Brain microvascular endothelial cell (primary cell): ENCODE measurements at regions not wholly inside any gene's neighbourhood (a gene's known extent, or its start where the extent isn't known, plus 50 kb on each side); places are given as distances from the start of the nearest gene placed in this dataset.

Experiments
- DNase-seq: peaks from one replicate; pipeline ENCODE4 v3.0.0-alpha.2; 2020
- H3K27ac ChIP-seq: fragments of 250-450 bp; sonication (Bioruptor Pico); 2 replicates; pipeline ENCODE4 v1.5.1; 2020; ENCODE audit warnings: mild to moderate bottlenecking, moderate library complexity
- H3K27me3 ChIP-seq: fragments of 250-450 bp; sonication (Bioruptor Pico); replicated peaks from 2 replicates; pipeline ENCODE4 v1.5.1; 2020; ENCODE audit warnings: mild to moderate bottlenecking
- H3K36me3 ChIP-seq: fragments of 250-450 bp; sonication (Bioruptor Pico); replicated peaks from 2 replicates; pipeline ENCODE4 v1.5.1; 2020; ENCODE audit warnings: mild to moderate bottlenecking
- H3K4me3 ChIP-seq: 2 replicates; pipeline ENCODE4 v1.5.1; 2011; ENCODE audit warnings: low read depth, mild to moderate bottlenecking, control low read depth, low read length, moderate library complexity
- in situ Hi-C: cut with HindIII; loops from 2 replicates; pipeline ENCODE4 v1.10.0; 2017; ENCODE audit warnings: low sequenced_read_pairs, low pct_ligation_motif_present
- TF ChIP-seq, protein P1 (sequence below): IDR thresholded peaks from 2 replicates; pipeline ENCODE4 v1.5.1; 2011; ENCODE audit warnings: low read depth, mild to moderate bottlenecking, moderate library complexity, low read length, control low read depth, inconsistent platforms; ENCODE audit errors: missing control alignments

DNA sequence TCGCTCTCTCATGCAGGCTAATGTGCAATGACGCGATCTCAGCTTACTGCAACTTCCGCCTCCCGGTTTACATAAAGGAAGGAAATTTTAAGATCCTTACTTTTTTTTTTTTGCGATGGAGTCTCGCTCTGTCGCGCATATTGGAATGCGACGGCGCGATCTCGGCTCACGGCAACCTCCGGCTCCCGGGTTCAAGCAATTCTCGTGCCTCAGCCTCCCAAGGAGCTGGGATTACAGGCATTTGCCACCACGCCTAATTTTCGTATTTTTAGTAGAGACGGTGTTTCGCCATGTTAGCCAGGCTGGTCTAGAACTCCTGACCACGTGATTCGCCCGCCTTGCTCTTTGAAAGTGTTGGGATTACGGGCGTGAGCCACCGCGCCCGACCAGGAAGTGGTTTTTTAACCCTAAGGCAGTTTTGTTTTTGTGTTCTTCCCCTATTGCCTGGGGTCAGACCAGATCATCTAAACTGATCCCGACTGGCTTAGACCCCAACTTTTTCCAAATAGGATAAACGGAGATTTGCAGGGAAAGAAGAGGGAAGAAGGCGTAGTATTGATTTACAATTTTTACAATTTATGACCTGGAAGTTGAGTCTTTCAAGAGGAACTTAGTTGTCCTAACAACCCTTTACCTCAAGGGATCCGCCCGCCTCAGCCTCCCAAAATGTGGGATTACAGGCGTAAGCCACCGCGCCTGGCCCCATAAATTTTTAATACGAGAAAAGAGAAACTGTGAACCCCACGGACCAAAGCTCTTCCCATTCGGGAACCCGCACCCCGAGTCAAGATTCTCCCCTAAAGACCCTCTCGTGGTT is 142.0 kb downstream of the ZNF737 start:
- Histone ChIP-seq H3K27ac (peak overlapping the region; percentile 90), H3K36me3 (no peaks in the 10 kb centered on the region), H3K27me3 (no peaks in the 10 kb centered on the region), H3K4me3 (peak overlapping the region; percentile 75)
- in situ Hi-C loops: no loop called here
- TF ChIP-seq, protein P1, sequence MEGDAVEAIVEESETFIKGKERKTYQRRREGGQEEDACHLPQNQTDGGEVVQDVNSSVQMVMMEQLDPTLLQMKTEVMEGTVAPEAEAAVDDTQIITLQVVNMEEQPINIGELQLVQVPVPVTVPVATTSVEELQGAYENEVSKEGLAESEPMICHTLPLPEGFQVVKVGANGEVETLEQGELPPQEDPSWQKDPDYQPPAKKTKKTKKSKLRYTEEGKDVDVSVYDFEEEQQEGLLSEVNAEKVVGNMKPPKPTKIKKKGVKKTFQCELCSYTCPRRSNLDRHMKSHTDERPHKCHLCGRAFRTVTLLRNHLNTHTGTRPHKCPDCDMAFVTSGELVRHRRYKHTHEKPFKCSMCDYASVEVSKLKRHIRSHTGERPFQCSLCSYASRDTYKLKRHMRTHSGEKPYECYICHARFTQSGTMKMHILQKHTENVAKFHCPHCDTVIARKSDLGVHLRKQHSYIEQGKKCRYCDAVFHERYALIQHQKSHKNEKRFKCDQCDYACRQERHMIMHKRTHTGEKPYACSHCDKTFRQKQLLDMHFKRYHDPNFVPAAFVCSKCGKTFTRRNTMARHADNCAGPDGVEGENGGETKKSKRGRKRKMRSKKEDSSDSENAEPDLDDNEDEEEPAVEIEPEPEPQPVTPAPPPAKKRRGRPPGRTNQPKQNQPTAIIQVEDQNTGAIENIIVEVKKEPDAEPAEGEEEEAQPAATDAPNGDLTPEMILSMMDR: no peak
- DNase-seq: peak; percentile 67

DNA sequence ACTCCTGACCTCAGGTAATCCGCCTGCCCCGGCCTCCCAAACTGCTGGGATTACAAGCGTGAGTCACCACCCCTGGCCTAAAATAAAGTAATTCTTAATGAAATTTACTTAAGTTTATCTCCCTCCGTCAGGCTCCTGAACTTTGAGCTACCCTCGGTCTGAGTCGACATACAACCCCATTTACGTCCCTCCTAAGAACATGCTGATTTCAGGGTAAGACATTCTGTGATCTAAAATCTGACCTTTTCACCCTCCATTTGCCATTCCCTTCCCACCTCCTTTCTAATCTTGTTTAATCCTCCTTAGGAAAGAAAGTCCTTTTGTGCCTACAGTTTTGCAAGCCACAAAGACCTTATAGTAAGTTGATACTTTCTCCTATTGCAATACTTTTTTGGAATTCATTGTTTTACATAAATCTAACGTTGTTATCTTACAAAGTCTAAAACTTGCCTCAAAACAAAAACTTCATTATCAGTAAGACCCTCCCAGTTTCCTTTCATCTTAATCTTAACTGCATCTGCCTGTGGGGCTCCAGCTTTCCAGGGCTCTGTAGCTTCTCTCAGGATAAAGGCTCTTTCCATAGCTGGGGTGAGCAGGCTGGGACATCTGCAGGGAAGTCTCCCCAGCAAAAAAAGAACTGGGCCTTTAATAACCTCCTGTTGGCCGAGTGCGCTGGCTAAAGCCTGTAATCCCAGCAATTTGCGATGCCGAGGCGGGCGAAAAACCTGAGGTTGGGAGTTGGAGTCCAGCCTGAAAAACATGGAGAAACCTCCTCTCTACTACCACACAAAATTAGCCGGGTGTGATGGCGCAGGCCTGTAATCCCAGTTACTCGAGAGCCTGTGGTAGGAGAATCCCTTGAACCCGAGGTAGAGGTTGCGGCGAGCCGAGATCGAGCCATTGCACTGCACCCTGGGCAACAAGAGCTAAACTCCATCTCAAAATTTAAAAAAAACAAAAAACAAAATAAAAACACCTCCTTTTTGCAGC is 143.1 kb downstream of the ZNF737 start:
- in situ Hi-C loops: no loop called here
- H3K27me3 ChIP-seq: no peaks in the 10 kb centered on the region
- peak overlapping the region; percentile 75 for H3K4me3 ChIP-seq
- TF ChIP-seq, protein P1: no peak
- H3K27ac ChIP-seq: peak overlapping the region; percentile 90
- H3K36me3 ChIP-seq: no peaks in the 10 kb centered on the region
- DNase-seq: no peak

DNA sequence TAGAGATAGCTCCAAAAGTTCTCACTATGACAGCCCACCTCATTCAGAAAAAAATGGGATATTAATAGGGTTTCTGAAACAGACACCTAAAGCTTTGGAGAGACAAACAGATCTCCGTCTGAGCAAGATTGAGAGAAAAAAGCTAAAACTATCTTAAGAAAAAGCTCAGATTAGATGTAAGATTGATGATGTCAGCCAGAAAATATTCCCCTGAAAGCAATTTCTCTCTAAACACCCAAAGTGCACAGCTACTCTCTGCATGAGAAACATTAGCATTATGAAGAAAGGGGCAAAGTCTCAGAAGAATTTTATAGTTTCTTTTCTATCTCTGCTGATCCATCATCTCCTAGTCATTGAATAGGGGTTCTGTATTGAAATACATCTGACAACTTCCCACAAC is 148.9 kb downstream of the ZNF737 start:
- H3K4me3 ChIP-seq: no peak overlapping the region
- no peaks in the 10 kb centered on the region for H3K36me3 ChIP-seq
- in situ Hi-C loops: no loop called here
- H3K27me3 ChIP-seq: no peaks in the 10 kb centered on the region
- DNase-seq: no peak
- TF ChIP-seq, protein P1: no peak
- no peak overlapping the region for H3K27ac ChIP-seq

DNA sequence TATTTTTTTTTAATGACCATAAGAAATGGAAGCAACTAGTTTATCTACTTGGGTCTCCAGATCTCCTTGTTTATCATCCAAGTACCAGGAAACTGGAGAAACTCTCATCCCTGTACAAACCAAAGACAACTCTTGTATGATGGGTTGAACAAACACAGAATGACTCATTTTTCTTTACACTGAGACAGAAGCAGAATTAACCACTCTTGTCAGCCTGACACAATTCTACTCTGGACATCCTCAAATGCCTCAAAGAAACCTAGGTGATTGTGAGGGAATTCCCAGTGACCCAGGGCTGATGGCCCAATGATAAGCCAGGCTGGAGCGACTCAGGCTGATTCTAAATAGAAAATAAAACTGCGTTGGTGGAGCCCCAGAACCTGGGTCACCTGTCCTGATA is 151.5 kb downstream of the ZNF737 start:
- TF ChIP-seq, protein P1: no peak
- Histone ChIP-seq H3K4me3 (no peak overlapping the region), H3K27ac (no peak overlapping the region), H3K36me3 (no peaks in the 10 kb centered on the region), H3K27me3 (no peaks in the 10 kb centered on the region)
- in situ Hi-C loops: no loop called here
- no peak for DNase-seq

DNA sequence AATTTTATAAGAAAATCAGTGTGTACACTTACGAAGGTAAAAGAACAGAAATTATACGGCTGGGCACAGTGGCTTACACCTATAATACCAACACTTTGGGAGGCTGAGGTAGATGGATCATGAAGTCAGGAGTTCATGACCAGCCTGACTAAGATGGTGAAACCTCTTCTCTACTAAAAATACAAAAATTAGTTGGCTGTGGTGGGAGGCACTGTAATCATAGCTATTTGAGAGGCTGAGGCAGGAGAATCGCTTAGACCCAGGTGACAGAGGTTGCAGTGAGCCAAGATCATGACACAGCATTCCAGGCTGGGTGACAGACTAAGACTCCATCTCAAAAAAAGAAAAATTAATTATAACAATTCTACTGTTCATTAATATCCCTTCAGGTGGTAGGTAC is 151.9 kb downstream of the ZNF737 start:
- H3K27ac ChIP-seq: no peak overlapping the region
- TF ChIP-seq, protein P1: no peak

More for the DNA sequence above, 151.9 kb downstream of the ZNF737 start:
- Histone ChIP-seq H3K36me3 (no peaks in the 10 kb centered on the region), H3K4me3 (no peak overlapping the region), H3K27me3 (no peaks in the 10 kb centered on the region)
- in situ Hi-C loops: no loop called here
- no peak for DNase-seq
